ENCODE measurements at regions not wholly inside any gene's neighbourhood (a gene's known extent, or its start where the extent isn't known, plus 50 kb on each side); places are given as distances from the start of the nearest gene placed in this dataset.

GRCh38 chr2:4475618-4476017, 772.2 kb downstream of the DCDC2C start:
- no peak overlapping the region for H3K27ac Mint-ChIP-seq
- CTCF ChIA-PET: no interaction called here
- no peaks in the 10 kb centered on the region for H3K36me3 Mint-ChIP-seq (ENCODE audit: low read depth)
- DNase-seq (no peak), ATAC-seq (ENCODE audit: low read depth) (no peak)
- no peak overlapping the region for H3K4me3 Mint-ChIP-seq
- no peaks in the 10 kb centered on the region for H3K9me3 Mint-ChIP-seq
- H3K27me3 Mint-ChIP-seq: no peaks in the 10 kb centered on the region
- no peaks in the 10 kb centered on the region for H3K4me1 Mint-ChIP-seq
- intact Hi-C loops (cut with micrococcal nuclease): no loop called here
- no peak for TF ChIP-seq CTCF (IDR thresholded peaks at IDR 0.05)
- POLR2A ChIA-PET: no interaction called here

- intact Hi-C loops (cut with micrococcal nuclease): no loop called here
- POLR2A ChIA-PET: no interaction called here
- ATAC-seq (ENCODE audit: low read depth): no peak
- H3K27ac Mint-ChIP-seq: no peak overlapping the region
- no peak overlapping the region for H3K4me3 Mint-ChIP-seq
- H3K9me3 Mint-ChIP-seq: peaks cover 10% of the 10 kb centered on the region
- CTCF ChIA-PET: no interaction called here
- DNase-seq: no peak
- TF ChIP-seq CTCF (IDR thresholded peaks at IDR 0.05): no peak
- H3K36me3 Mint-ChIP-seq (ENCODE audit: low read depth): no peaks in the 10 kb centered on the region
- H3K27me3 Mint-ChIP-seq: no peaks in the 10 kb centered on the region
- H3K4me1 Mint-ChIP-seq: no peaks in the 10 kb centered on the region
Observed at GRCh38 chr2:4483050-4483449, 779.7 kb downstream of the DCDC2C start.

GRCh38 chr2:4486971-4487370, 783.6 kb downstream of the DCDC2C start:
- Mint-ChIP-seq H3K36me3 (ENCODE audit: low read depth) (no peaks in the 10 kb centered on the region), H3K4me3 (no peak overlapping the region), H3K9me3 (peaks cover 10% of the 10 kb centered on the region), H3K27me3 (no peaks in the 10 kb centered on the region), H3K27ac (no peak overlapping the region), H3K4me1 (no peaks in the 10 kb centered on the region)
- no peak for TF ChIP-seq CTCF (IDR thresholded peaks at IDR 0.05)
- ChIA-PET CTCF (no interaction called here), POLR2A (no interaction called here)
- intact Hi-C loops (cut with micrococcal nuclease): no loop called here
- ATAC-seq (ENCODE audit: low read depth): no peak
- no peak for DNase-seq

GRCh38 chr2:4499316-4500030, 796.1 kb downstream of the DCDC2C start:
- Mint-ChIP-seq H3K27ac (no peak overlapping the region), H3K4me3 (no peak overlapping the region), H3K9me3 (no peaks in the 10 kb centered on the region), H3K27me3 (no peaks in the 10 kb centered on the region), H3K4me1 (no peaks in the 10 kb centered on the region), H3K36me3 (ENCODE audit: low read depth) (no peaks in the 10 kb centered on the region)
- ChIA-PET CTCF (no interaction called here), POLR2A (no interaction called here)
- ATAC-seq (ENCODE audit: low read depth) (no peak), DNase-seq (no peak)
- intact Hi-C loops (cut with micrococcal nuclease): no loop called here
- no peak for TF ChIP-seq CTCF (IDR thresholded peaks at IDR 0.05)

- Mint-ChIP-seq H3K4me1 (no peaks in the 10 kb centered on the region), H3K4me3 (no peak overlapping the region), H3K9me3 (peaks cover 1% of the 10 kb centered on the region), H3K27ac (no peak overlapping the region), H3K36me3 (ENCODE audit: low read depth) (no peaks in the 10 kb centered on the region), H3K27me3 (no peaks in the 10 kb centered on the region)
- DNase-seq (no peak), ATAC-seq (ENCODE audit: low read depth) (no peak)
- TF ChIP-seq CTCF (IDR thresholded peaks at IDR 0.05): no peak
- CTCF ChIA-PET: no interaction called here
- POLR2A ChIA-PET: no interaction called here
- intact Hi-C loops (cut with micrococcal nuclease): no loop called here
Observed at GRCh38 chr2:4501525-4501924, 798.1 kb downstream of the DCDC2C start.

Measured in activated B cell treated with CpG ODN at 0.5 μM for 24 hours (primary cell).